ENCODE measurements at regions not wholly inside any gene's neighbourhood (a gene's known extent, or its start where the extent isn't known, plus 50 kb on each side); places are given as distances from the start of the nearest gene placed in this dataset.

- Histone ChIP-seq H3K36me3 (replicated peaks; ENCODE audit: insufficient read depth, low read depth) (no peaks in the 10 kb centered on the region), H3K4me3 (no peak overlapping the region), H3K27me3 (no peaks in the 10 kb centered on the region), H3K4me1 (ENCODE audit: insufficient read depth) (no peaks in the 10 kb centered on the region), H3K79me2 (no peaks in the 10 kb centered on the region), H3K9me2 (replicated peaks; ENCODE audit: insufficient read depth) (no peaks in the 10 kb centered on the region), H3K4me2 (no peak overlapping the region), H3K27ac (no peak overlapping the region), H3K9me3 (ENCODE audit: low read depth) (no peaks in the 10 kb centered on the region), H4K20me1 (ENCODE audit: insufficient read depth, poor library complexity, severe bottlenecking) (no peaks in the 10 kb centered on the region), H2AFZ (no peak overlapping the region)
- DNase-seq (ENCODE audit: low spot score), result no peak
- TF ChIP-seq EZH2phosphoT487 (IDR thresholded peaks at IDR 0.05; ENCODE audit: low read depth, severe bottlenecking, unreplicated experiment), result no peak
- no peak for TF ChIP-seq EZH2 (IDR thresholded peaks at IDR 0.05; ENCODE audit: borderline replicate concordance)
- no peak for TF ChIP-seq CTCF (IDR thresholded peaks at IDR 0.05; ENCODE audit: poor library complexity)
These were observed 163.5 kb upstream of the FBXO11 start for GRCh38 chr2:48069769-48070168.

- Histone ChIP-seq H3K4me3 (no peak overlapping the region), H3K4me2 (no peak overlapping the region), H3K9me2 (replicated peaks; ENCODE audit: insufficient read depth) (no peaks in the 10 kb centered on the region), H4K20me1 (ENCODE audit: insufficient read depth, poor library complexity, severe bottlenecking) (no peaks in the 10 kb centered on the region), H3K27me3 (no peaks in the 10 kb centered on the region), H3K4me1 (ENCODE audit: insufficient read depth) (no peaks in the 10 kb centered on the region), H3K79me2 (no peaks in the 10 kb centered on the region), H3K9me3 (ENCODE audit: low read depth) (no peaks in the 10 kb centered on the region), H3K27ac (no peak overlapping the region), H3K36me3 (replicated peaks; ENCODE audit: insufficient read depth, low read depth) (no peaks in the 10 kb centered on the region), H2AFZ (no peak overlapping the region)
- TF ChIP-seq EZH2phosphoT487 (IDR thresholded peaks at IDR 0.05; ENCODE audit: low read depth, severe bottlenecking, unreplicated experiment), result no peak
- no peak for TF ChIP-seq EZH2 (IDR thresholded peaks at IDR 0.05; ENCODE audit: borderline replicate concordance)
- no peak for DNase-seq (ENCODE audit: low spot score)
- 88% methylated on average over 3 of the region's 3 CpGs for WGBS (ENCODE audit: low lambda C conversion rate, missing lambda C conversion rate)
These were observed 164.1 kb upstream of the FBXO11 start for GRCh38 chr2:48070415-48070814.

- Histone ChIP-seq H3K4me2 (no peak overlapping the region), H3K4me3 (no peak overlapping the region), H2AFZ (no peak overlapping the region), H3K79me2 (no peaks in the 10 kb centered on the region), H3K36me3 (replicated peaks; ENCODE audit: insufficient read depth, low read depth) (no peaks in the 10 kb centered on the region), H3K4me1 (ENCODE audit: insufficient read depth) (no peaks in the 10 kb centered on the region), H3K9me3 (ENCODE audit: low read depth) (no peaks in the 10 kb centered on the region), H4K20me1 (ENCODE audit: insufficient read depth, poor library complexity, severe bottlenecking) (no peaks in the 10 kb centered on the region), H3K27ac (no peak overlapping the region), H3K27me3 (no peaks in the 10 kb centered on the region), H3K9me2 (replicated peaks; ENCODE audit: insufficient read depth) (no peaks in the 10 kb centered on the region)
- no peak for DNase-seq (ENCODE audit: low spot score)
- WGBS (ENCODE audit: low lambda C conversion rate, missing lambda C conversion rate), result 82% methylated on average over 5 of the region's 5 CpGs
- TF ChIP-seq CTCF (IDR thresholded peaks at IDR 0.05; ENCODE audit: poor library complexity), result no peak
- no peak for TF ChIP-seq EZH2phosphoT487 (IDR thresholded peaks at IDR 0.05; ENCODE audit: low read depth, severe bottlenecking, unreplicated experiment)
These were observed 166.3 kb upstream of the FBXO11 start for GRCh38 chr2:48072583-48072982.

- no peaks in the 10 kb centered on the region for H3K4me1 ChIP-seq (ENCODE audit: insufficient read depth)
- H3K36me3 ChIP-seq (replicated peaks; ENCODE audit: insufficient read depth, low read depth), result no peaks in the 10 kb centered on the region
- H3K9me3 ChIP-seq (ENCODE audit: low read depth), result no peaks in the 10 kb centered on the region
- no peaks in the 10 kb centered on the region for H3K27me3 ChIP-seq
- H3K9me2 ChIP-seq (replicated peaks; ENCODE audit: insufficient read depth), result no peaks in the 10 kb centered on the region
- H3K4me2 ChIP-seq, result no peak overlapping the region
- H4K20me1 ChIP-seq (ENCODE audit: insufficient read depth, poor library complexity, severe bottlenecking), result no peaks in the 10 kb centered on the region
- no peaks in the 10 kb centered on the region for H3K79me2 ChIP-seq
- no peak overlapping the region for H3K27ac ChIP-seq
- H2AFZ ChIP-seq, result no peak overlapping the region
- H3K4me3 ChIP-seq, result no peak overlapping the region
- 95% methylated on average over 2 of the region's 2 CpGs for WGBS (ENCODE audit: low lambda C conversion rate, missing lambda C conversion rate)
- no peak for DNase-seq (ENCODE audit: low spot score)
- TF ChIP-seq EZH2phosphoT487 (IDR thresholded peaks at IDR 0.05; ENCODE audit: low read depth, severe bottlenecking, unreplicated experiment) (no peak), EZH2 (IDR thresholded peaks at IDR 0.05; ENCODE audit: borderline replicate concordance) (no peak)
These were observed 169.3 kb upstream of the FBXO11 start for GRCh38 chr2:48075631-48076030.

Data from hepatocyte (in vitro differentiated cells).